ENCODE measurements at regions not wholly inside any gene's neighbourhood (a gene's known extent, or its start where the extent isn't known, plus 50 kb on each side); places are given as distances from the start of the nearest gene placed in this dataset.

- no peaks in the 10 kb centered on the region for H3K9me3 ChIP-seq (ENCODE audit: low read depth, low read length, poor library complexity, severe bottlenecking)
Observed at GRCh38 chr22:27232077-27232476, 569.5 kb downstream of the MN1 start.

GRCh38 chr22:27237080-27237741 lies 564.3 kb downstream of the MN1 start:
- no peak overlapping the region for H3K4me3 ChIP-seq (ENCODE audit: low read depth, low read length, poor library complexity, severe bottlenecking)
- no peaks in the 10 kb centered on the region for H3K9me3 ChIP-seq (ENCODE audit: low read depth, low read length, poor library complexity, severe bottlenecking)
- H3K36me3 ChIP-seq (ENCODE audit: insufficient read depth, low read length, poor library complexity, severe bottlenecking): no peaks in the 10 kb centered on the region
- intact Hi-C loops (cut with micrococcal nuclease; ENCODE audit: unreplicated experiment): no loop called here
- TF ChIP-seq CTCF (conservative IDR thresholded peaks at IDR 0.05; ENCODE audit: low read depth, low read length) (no peak), EZH2 (IDR thresholded peaks at IDR 0.05; ENCODE audit: borderline replicate concordance, low read depth, low read length, poor library complexity, severe bottlenecking) (no peak)
- BruUV-seq (replicated peaks): no TSS peak
- no peaks in the 10 kb centered on the region for H3K4me1 ChIP-seq (ENCODE audit: insufficient read depth, low read length, poor library complexity, severe bottlenecking)
- H3K27ac ChIP-seq (ENCODE audit: low read depth, low read length, poor library complexity, severe bottlenecking): no peak overlapping the region
- CTCF ChIA-PET: no interaction called here
- POLR2A ChIA-PET (ENCODE audit: low non-redundant PET): no interaction called here
- H3K27me3 ChIP-seq (replicated peaks; ENCODE audit: insufficient read depth, low read depth, low read length, poor library complexity): no peaks in the 10 kb centered on the region
- no peak for DNase-seq (ENCODE audit: low spot score)

More at GRCh38 chr22:27232077-27232476, 569.5 kb downstream of the MN1 start:
- BruUV-seq (replicated peaks): no TSS peak
- Histone ChIP-seq H3K4me1 (ENCODE audit: insufficient read depth, low read length, poor library complexity, severe bottlenecking) (no peaks in the 10 kb centered on the region), H3K27ac (ENCODE audit: low read depth, low read length, poor library complexity, severe bottlenecking) (no peak overlapping the region), H3K36me3 (ENCODE audit: insufficient read depth, low read length, poor library complexity, severe bottlenecking) (no peaks in the 10 kb centered on the region), H3K4me3 (ENCODE audit: low read depth, low read length, poor library complexity, severe bottlenecking) (no peak overlapping the region), H3K27me3 (replicated peaks; ENCODE audit: insufficient read depth, low read depth, low read length, poor library complexity) (no peaks in the 10 kb centered on the region)
- POLR2A ChIA-PET (ENCODE audit: low non-redundant PET): no interaction called here
- no peak for DNase-seq (ENCODE audit: low spot score)
- TF ChIP-seq EZH2 (IDR thresholded peaks at IDR 0.05; ENCODE audit: borderline replicate concordance, low read depth, low read length, poor library complexity, severe bottlenecking): no peak
- no peak for TF ChIP-seq CTCF (conservative IDR thresholded peaks at IDR 0.05; ENCODE audit: low read depth, low read length)
- CTCF ChIA-PET: interaction anchor here (0.6 kb wide), 1 partner anchor 480 kb away, joined by 4 read pairs; no protein-coding TSS in a partner anchor
- intact Hi-C loops (cut with micrococcal nuclease; ENCODE audit: unreplicated experiment): no loop called here

GRCh38 chr22:27238935-27239510 lies 562.5 kb downstream of the MN1 start:
- Histone ChIP-seq H3K4me3 (ENCODE audit: low read depth, low read length, poor library complexity, severe bottlenecking) (no peak overlapping the region), H3K4me1 (ENCODE audit: insufficient read depth, low read length, poor library complexity, severe bottlenecking) (no peaks in the 10 kb centered on the region), H3K27ac (ENCODE audit: low read depth, low read length, poor library complexity, severe bottlenecking) (no peak overlapping the region), H3K36me3 (ENCODE audit: insufficient read depth, low read length, poor library complexity, severe bottlenecking) (no peaks in the 10 kb centered on the region), H3K27me3 (replicated peaks; ENCODE audit: insufficient read depth, low read depth, low read length, poor library complexity) (no peaks in the 10 kb centered on the region), H3K9me3 (ENCODE audit: low read depth, low read length, poor library complexity, severe bottlenecking) (no peaks in the 10 kb centered on the region)
- no TSS peak for BruUV-seq (replicated peaks)
- ChIA-PET CTCF (no interaction called here), POLR2A (ENCODE audit: low non-redundant PET) (no interaction called here)
- intact Hi-C loops (cut with micrococcal nuclease; ENCODE audit: unreplicated experiment): no loop called here
- TF ChIP-seq EZH2 (IDR thresholded peaks at IDR 0.05; ENCODE audit: borderline replicate concordance, low read depth, low read length, poor library complexity, severe bottlenecking): no peak
- TF ChIP-seq CTCF (conservative IDR thresholded peaks at IDR 0.05; ENCODE audit: low read depth, low read length): no peak
- peak; percentile 42 for DNase-seq (ENCODE audit: low spot score)

Data from A673 (cell line).